Keratinocyte (primary cell): ENCODE measurements at regions not wholly inside any gene's neighbourhood (a gene's known extent, or its start where the extent isn't known, plus 50 kb on each side); places are given as distances from the start of the nearest gene placed in this dataset.

ENCODE experiments used
- EZH2 ChIP-seq: IDR thresholded peaks from one replicate; pipeline ENCODE4 v1.6.1; 2012; ENCODE audit warnings: inconsistent platforms, mild to moderate bottlenecking, low read length, moderate library complexity
- TF ChIP-seq, protein P1 (sequence below), 3 experiments: IDR thresholded peaks in 1 of 3; conservative IDR thresholded peaks in 1 of 3; optimal IDR thresholded peaks in 1 of 3; 2 replicates in 2 of 3; 3 replicates in 1 of 3; pipeline versions ENCODE3 to v1.5.1; 2011; ENCODE audit warnings: low read length in 3 of 3, mild to moderate bottlenecking in 3 of 3, moderate library complexity in 2 of 3, control low read depth in 1 of 3, inconsistent platforms in 1 of 3; ENCODE audit not compliant: insufficient read depth in 2 of 3; ENCODE audit errors: extremely low read depth in 1 of 3

DNA sequence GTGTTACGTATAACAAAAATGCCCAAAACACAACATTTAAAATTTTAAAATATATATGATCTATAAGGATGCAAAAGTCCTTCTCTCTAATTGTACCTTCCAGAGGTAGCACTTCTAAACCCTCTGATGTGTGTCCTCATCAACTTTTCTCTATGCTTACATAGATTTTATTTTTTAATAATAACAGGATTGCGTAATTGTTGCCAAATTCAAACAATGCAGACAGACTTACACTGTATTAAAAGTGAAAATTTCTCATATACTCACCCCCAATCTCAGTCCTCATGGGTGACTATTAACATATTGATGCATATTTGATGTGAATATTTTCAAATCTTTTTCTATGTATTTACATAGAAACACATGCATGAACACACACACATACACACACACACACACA lies 144.0 kb downstream of the RBMX2 start:
- TF ChIP-seq, protein P1, sequence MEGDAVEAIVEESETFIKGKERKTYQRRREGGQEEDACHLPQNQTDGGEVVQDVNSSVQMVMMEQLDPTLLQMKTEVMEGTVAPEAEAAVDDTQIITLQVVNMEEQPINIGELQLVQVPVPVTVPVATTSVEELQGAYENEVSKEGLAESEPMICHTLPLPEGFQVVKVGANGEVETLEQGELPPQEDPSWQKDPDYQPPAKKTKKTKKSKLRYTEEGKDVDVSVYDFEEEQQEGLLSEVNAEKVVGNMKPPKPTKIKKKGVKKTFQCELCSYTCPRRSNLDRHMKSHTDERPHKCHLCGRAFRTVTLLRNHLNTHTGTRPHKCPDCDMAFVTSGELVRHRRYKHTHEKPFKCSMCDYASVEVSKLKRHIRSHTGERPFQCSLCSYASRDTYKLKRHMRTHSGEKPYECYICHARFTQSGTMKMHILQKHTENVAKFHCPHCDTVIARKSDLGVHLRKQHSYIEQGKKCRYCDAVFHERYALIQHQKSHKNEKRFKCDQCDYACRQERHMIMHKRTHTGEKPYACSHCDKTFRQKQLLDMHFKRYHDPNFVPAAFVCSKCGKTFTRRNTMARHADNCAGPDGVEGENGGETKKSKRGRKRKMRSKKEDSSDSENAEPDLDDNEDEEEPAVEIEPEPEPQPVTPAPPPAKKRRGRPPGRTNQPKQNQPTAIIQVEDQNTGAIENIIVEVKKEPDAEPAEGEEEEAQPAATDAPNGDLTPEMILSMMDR (optimal IDR thresholded peaks at IDR 0.05 in 1 of 3, IDR thresholded peaks at IDR 0.05 in 1 of 3, conservative IDR thresholded peaks at IDR 0.05 in 1 of 3; ENCODE audit: extremely low read depth in 1 of 3, insufficient read depth in 2 of 3, low read length in 3 of 3), result no peak
- no peak for TF ChIP-seq EZH2
